ENCODE measurements at regions not wholly inside any gene's neighbourhood (a gene's known extent, or its start where the extent isn't known, plus 50 kb on each side); places are given as distances from the start of the nearest gene placed in this dataset.

DNA sequence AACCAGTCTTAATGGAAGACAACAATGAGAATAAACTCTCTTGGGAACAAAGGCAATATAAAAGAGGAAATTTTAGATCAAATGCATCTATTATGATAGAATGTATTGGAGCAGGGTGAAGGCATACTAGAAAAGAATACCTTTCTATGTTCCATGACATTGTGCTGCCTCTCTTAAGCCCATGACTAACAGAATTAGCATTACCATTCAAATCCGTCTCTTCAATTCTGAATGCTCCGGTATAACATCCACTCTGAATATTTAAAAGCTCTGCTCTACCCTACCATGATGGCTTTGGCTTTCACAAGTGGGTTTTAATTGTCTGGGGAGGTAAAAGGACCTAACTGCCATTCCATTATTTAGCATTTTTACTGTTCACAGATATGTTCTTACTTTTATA lies 1878.4 kb downstream of the ARAP2 start:
- TF ChIP-seq, protein P1, sequence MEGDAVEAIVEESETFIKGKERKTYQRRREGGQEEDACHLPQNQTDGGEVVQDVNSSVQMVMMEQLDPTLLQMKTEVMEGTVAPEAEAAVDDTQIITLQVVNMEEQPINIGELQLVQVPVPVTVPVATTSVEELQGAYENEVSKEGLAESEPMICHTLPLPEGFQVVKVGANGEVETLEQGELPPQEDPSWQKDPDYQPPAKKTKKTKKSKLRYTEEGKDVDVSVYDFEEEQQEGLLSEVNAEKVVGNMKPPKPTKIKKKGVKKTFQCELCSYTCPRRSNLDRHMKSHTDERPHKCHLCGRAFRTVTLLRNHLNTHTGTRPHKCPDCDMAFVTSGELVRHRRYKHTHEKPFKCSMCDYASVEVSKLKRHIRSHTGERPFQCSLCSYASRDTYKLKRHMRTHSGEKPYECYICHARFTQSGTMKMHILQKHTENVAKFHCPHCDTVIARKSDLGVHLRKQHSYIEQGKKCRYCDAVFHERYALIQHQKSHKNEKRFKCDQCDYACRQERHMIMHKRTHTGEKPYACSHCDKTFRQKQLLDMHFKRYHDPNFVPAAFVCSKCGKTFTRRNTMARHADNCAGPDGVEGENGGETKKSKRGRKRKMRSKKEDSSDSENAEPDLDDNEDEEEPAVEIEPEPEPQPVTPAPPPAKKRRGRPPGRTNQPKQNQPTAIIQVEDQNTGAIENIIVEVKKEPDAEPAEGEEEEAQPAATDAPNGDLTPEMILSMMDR (IDR thresholded peaks at IDR 0.05; ENCODE audit: borderline replicate concordance, insufficient read depth, low read depth, low read length): no peak
- H3K4me3 ChIP-seq (ENCODE audit: low read depth, low read length): no peak overlapping the region

DNA sequence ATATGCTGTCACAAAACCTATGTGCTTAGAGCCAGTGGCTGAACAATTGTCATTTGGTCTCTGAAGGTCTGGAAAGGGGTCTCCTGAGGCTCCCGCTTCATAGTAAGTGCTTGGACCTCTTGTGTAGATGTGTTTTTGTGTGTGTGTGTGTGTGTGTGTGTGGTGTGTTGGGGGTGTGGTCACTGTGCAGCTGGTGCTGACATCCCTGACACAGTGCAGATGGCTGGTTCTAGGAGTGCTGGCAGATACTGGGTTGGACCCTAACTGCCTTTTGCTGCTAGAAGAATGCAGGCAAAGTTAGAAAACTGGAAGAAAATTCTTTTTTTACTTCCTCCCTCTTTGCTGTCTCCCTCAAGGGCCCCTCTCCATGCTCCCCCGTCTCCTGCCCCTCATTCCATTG lies 1872.6 kb downstream of the ARAP2 start:
- TF ChIP-seq, protein P1 (IDR thresholded peaks at IDR 0.05; ENCODE audit: borderline replicate concordance, insufficient read depth, low read depth, low read length): no peak
- no peak overlapping the region for H3K4me3 ChIP-seq (ENCODE audit: low read depth, low read length)

DNA sequence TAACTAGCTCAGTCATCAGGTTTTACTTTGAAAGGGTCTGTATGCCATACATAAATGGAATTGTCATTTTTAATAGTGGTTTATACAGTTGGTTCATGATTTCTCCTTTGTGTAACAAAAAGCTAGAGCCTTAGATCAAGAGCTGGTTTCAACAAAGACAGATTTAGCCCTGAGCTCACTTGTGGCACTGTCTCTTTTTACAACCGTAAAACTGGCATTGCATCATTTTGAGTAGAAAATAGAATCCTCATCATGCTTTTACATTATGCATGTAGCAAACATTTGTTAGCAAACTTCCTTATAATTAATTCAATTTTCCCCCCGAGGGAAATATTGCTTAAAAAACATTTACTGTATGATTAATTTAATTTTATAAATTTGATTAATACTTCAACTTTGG lies 1871.5 kb downstream of the ARAP2 start:
- TF ChIP-seq, protein P1 (IDR thresholded peaks at IDR 0.05; ENCODE audit: borderline replicate concordance, insufficient read depth, low read depth, low read length): no peak

DNA sequence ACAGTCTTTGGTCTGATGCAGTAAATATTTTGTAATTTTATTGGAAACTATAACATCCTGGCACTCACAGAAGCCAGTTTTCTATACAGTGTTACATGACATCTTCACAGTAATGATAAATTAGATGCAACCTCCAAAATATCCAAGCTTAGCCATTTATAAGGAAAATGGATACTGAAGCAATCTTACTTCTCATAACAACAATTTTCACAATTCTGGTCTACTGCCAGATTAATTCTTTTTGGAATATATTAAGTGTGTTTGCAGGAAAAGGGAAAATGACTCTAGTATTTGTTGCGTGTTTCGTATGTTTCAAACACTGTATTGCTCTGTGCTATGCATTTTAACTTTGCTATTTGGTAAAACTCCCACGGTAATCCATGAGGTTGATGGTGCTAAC lies 1870.9 kb downstream of the ARAP2 start:
- H3K4me3 ChIP-seq (ENCODE audit: low read depth, low read length): no peak overlapping the region
- TF ChIP-seq, protein P1 (IDR thresholded peaks at IDR 0.05; ENCODE audit: borderline replicate concordance, insufficient read depth, low read depth, low read length): no peak

More for the DNA sequence above, 1871.5 kb downstream of the ARAP2 start:
- no peak overlapping the region for H3K4me3 ChIP-seq (ENCODE audit: low read depth, low read length)

DNA sequence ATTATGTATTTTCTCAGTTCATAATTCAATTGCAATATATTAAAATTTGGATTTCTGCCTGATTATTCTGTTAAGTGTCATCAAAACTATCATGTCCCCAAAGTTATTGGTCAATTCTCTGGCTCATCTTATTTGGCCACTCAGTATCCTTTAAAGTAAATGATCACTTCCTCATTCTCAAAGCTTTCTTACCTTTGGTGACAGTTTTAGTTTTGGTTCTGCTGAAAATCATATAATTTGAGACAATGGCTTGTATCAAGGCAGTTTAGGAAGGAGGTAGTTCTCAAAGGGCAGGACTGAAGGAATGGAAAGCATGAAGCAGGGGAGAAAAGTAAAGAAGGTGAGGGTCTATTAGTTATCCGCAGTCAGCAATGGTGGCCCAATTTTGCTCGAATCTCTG lies 1832.1 kb downstream of the ARAP2 start:
- H3K4me3 ChIP-seq (ENCODE audit: low read depth, low read length): no peak overlapping the region
- TF ChIP-seq, protein P1 (IDR thresholded peaks at IDR 0.05; ENCODE audit: borderline replicate concordance, insufficient read depth, low read depth, low read length): no peak

DNA sequence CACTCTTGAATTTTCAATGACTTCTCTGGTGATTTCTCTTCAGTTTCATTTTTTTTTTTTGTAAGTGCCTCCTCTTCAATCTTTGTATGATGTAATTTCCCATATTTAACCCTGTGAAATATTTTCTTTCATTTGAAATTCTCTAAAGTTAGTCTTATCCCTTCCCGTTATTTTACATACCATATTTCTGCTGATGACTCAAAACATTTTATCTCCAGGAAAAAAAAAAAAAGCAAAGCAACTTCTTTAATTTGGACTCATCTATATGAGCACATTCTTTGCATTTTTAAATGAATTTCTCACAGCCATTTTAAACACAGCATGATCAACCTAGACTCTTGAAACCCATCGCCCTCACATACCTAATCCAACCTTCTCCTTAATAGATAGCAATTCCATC lies 1831.4 kb downstream of the ARAP2 start:
- TF ChIP-seq, protein P1 (IDR thresholded peaks at IDR 0.05; ENCODE audit: borderline replicate concordance, insufficient read depth, low read depth, low read length): no peak
- no peak overlapping the region for H3K4me3 ChIP-seq (ENCODE audit: low read depth, low read length)

DNA sequence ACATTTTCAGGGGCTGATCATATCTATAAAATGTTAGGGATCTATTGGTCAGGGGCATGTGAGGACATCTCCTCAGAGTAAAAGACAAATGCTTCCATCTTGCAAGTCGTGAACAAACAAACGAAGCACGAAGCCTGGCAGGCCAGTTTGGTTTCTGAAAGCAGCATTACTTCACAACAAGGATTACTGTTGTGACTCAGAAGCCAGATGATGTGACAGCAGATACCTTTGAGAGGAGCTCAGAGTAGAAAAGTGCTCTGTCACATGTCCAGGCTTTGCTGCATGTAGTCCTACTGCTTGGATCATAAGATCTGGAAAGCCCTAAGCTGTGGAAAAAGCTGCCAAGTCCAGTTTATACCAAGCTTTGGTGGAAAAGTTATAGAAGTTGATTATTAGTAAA lies 1827.2 kb downstream of the ARAP2 start:
- no peak overlapping the region for H3K4me3 ChIP-seq (ENCODE audit: low read depth, low read length)
- TF ChIP-seq, protein P1 (IDR thresholded peaks at IDR 0.05; ENCODE audit: borderline replicate concordance, insufficient read depth, low read depth, low read length): no peak

Data from GM12875 (cell line).